NCI-H82 (cell line): ENCODE measurements at regions not wholly inside any gene's neighbourhood (a gene's known extent, or its start where the extent isn't known, plus 50 kb on each side); places are given as distances from the start of the nearest gene placed in this dataset.

Experiments used
- DNase-seq: peaks from one replicate; lab custom pipeline; 2025; lab: John Stamatoyannopoulos, UW

DNA sequence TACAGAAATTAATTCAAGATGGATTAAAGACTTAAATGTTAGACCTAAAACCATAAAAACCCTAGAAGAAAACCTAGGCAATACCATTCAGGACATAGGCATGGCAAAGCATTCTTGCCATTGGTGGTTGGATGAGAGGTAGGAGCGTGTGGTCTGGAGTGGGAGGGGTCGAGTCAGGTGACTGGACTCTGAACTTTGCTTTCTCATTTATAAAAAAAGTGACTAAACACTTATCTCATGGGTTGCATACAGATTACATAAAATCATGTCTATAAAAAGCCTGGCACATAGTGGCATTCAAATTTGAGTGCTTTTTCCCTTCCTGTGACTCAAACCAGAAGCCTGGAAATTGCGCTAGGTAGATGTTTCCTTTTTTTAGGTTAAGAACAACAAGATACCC is 159.7 kb upstream of the SHISA6 start:
- DNase-seq: no peak

DNA sequence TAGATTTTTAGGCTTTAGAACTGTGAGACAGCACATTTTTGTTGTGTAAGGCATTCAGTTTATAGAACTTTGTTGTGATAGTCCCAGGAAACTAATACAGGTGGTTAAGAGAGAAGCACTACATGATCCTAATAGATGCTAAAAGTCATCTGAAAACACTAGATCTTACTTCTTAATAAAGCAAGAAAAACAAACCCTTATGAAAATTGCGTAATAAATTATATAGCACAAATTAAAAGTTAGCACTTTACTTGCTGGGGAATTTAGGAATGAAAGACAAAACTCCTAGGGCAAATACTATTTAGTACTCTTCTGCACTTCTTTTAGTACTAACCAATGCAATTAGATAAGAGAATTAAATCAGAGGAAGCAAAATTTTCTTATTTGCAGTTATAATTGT is 163.3 kb upstream of the SHISA6 start:
- no peak for DNase-seq

DNA sequence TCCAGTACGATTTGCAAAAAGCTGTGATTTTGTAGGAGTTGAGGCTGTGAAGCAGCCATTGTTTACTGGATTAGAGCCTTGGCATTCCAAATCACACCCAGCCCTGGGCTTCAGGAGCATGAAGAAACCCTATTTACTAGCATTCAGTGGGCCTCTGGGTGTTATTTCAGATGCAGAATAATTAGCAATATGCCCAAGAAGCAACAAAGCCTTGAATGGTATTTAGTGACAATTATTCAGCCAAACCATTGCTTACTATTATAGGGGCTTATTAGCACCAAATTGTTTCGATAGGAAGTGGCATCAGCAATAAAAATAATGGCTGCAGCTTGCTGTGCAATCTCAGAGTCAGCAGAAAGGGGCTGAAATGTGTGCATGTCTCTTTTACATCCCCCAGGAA is 166.6 kb upstream of the SHISA6 start:
- DNase-seq: no peak

DNA sequence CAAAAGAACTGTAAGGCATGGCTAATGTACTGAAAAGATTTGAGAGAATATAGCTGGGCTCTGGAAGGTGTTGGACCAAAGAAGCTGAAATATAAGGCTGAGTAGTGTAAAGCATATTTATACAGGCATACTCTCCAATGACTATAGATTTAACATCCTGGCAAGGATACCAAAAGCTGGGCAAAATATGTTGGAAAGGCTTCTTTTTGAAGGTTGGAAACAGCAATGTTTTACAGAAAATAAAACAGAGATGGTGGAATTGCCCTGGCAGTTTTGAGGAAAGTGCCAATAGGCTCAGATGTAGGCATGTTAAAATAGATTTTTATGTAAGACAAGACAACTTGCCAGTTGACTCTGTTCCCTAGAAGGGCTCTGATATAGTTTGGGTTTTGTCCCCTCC is 184.1 kb upstream of the SHISA6 start:
- DNase-seq: no peak

DNA sequence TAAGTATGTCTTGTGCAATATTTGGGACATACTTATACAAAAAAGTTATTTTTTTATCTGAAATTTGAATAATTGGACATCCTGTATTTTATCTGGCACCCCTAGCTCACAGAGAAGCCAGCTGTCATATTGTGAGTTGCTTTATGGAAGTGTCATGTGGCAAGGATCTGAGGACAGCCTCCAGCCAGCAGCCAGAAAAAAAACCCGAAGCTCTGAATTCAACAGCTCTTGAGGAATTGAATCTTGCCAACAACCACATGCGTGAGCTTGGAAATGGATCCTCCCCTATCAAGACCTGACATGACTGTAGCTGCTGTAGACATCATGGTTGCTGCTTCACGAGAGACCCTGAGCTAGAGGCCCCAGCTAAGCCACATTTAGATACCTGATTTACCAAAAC is 187.2 kb upstream of the SHISA6 start:
- no peak for DNase-seq

DNA sequence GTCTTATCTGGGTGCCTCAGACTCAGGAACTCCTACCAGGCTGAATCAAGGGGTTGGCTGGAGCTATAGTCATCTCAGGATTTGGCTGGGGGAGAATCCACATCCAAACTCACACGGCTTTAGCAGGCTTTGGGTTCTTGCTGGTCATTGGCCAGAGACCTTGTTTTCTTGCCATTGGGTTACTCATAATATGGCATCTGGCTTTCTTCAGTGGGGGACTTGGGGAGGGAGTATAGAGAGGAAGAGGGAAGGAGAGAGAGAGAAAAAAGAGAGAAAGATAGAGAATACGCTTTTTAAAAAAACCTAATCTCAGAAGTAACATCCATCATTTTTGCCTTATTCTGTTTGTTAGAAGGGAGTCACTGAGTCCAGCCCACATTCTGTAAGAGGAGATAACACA is 191.5 kb upstream of the SHISA6 start:
- no peak for DNase-seq

DNA sequence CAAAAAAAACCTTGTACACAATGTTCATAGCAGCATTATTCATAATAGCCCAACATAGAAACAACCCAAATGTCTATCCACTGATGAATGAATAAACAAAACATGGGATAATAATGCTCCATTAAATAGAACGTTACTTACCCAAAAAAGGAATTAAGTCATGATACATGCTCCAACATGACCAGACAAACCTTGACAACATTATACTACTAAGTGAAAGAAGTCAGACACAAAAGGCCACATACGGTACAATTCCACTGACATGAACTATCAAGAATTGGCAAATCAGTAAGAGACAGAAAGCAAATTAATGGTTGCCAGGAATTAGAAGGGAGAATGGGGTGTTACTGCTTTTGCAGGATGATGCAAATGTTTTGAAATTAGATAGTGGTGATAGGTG is 193.8 kb upstream of the SHISA6 start:
- no peak for DNase-seq

DNA sequence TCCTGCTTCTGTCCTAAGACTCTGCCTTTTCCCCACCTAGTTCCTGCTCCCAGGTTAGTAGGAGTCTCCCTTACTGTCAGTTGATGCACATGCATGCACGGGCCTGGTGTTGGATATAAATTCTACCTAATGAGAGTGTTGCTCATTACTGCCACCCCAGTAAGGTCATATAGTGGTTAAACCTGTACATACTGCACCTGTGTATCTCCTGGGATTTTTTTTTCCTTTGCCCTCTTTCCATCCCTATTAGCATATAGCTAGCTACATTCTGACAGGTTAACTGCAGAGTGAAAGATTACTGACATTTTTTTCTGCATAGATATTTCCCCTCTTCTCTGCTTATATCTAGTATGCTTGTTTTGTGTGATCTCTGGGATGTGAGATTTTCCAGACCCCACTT is 201.5 kb upstream of the PIRT start:
- DNase-seq: no peak

DNA sequence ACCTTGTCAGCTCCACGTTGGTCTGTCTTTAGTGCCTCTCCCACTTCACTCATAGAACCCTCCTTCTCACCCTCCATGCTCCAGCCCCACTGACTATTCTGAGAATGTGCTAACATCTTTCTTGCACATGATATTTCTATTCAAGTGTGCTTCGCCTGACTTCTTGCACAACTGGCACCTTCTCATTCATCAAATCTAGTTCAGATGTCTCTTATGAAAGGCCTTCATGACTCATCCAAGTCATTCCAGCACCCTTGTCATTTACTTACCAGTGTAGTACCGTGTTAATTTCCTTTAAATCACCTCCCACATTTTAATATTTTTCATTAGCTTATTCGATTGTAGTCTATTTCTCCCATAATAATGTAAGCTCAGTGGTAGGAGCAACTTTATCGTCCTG is 197.8 kb upstream of the PIRT start:
- DNase-seq: no peak

DNA sequence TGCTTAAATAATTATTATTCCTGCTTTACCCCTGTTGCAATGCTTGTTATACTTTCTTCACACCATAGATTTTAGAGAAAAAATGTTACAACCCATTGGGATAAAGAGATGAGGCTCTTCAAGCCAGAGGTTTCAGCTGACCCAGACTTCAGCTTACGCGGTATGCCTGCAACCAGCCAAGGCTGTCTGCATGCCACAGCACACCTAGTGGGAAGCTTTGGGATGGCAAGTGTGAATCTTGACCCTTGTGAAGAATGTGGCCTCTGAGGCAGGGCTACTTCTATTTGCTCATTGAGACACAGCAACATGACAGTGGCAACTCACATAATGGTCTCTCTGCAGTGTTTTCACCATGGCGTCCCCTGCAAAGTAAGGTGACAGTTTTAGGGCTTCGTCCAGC is 193.9 kb upstream of the PIRT start:
- peak; percentile 14 for DNase-seq

DNA sequence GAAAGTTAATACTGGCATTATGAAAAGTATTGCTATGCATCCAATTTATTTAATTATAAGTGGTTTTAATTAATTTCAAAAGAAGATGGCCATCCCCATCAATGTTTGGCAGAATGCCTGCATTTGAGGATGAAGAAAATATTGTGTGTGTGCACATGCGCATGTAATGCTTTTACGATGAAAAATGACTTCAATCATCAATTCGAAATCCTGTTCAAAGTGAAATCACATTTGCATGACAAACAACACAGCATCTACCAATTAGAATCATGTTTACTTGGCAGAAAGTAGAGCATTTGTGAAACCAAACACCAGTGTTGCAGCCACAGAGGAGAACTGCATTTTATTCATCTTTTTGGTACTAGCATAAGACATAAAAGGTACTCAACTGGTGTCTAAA is 191.9 kb upstream of the PIRT start:
- DNase-seq: no peak

DNA sequence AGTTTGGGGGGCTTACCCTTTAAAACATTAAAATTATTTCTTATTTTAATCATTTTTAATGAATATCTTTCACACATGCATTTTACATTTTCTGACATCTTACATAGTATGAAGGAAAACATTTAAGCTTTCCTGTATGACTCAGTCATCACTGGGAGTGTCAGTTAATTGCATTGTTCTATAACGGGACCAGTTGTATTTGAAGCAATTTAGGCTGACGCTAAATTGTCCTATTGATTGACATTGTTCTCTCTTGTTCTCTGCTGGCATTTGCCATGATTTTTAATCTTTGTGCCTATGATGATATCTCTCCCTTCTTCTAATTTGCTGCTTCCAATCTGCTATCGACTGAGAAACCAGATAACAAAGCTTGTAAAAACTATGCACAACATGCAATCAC is 190.5 kb upstream of the PIRT start:
- DNase-seq: no peak

DNA sequence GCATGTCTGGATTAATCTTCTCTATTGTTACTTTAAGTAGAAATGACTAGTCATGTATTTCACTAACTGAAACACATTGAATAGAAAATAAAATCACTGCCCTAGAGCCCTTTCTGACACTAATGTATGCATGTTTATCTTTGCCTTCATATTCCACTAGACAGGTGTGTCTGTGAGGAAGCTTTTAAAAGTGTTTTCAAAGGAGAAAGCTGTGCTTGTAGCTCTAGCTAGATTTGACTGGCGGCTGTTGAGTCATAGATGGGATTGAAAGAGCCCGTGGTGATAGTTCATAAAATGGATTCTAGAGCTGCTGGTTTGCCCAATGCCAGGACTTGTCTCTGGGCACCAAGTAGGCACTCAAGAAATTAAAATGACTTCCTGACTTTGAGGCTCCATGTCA is 189.0 kb upstream of the PIRT start:
- DNase-seq: no peak

DNA sequence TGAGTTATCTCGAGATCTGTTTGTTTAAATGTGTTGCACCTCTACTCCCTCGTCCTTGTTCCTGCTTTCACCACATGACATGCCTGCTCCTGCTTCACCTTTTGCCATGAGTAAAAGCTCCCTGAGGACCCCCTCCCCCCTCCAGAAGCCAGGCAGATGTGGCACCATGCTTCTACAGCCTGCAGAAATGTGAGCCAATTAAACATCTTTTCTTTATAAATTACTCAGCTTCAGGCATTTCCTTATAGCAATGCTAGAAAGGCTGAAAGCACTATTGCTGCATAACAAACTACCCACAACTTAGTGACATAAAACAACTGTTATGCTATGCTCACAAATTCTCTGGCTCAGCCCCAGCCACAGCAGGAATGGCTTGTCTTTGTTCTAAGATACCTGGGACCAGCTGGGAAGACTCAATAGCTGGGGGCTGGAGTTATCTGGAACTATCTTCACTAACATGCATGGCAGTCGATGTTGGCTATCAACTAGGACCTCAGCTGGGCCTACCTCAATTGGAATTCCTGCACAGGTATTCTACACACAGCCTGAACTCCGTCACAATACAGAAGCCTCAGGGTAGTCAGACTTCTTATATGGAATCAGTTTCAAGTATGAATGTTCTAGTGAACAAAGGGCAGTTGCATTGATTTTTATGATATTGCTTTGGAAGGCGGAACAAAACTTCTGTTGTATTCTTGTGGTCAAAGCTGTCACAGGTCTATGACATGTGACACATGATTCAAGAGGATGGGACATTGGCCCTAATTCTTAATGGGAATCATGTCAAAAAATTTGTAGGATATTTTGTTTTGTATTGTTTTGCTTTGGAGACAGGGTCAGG is 186.0 kb upstream of the PIRT start:
- DNase-seq: no peak

DNA sequence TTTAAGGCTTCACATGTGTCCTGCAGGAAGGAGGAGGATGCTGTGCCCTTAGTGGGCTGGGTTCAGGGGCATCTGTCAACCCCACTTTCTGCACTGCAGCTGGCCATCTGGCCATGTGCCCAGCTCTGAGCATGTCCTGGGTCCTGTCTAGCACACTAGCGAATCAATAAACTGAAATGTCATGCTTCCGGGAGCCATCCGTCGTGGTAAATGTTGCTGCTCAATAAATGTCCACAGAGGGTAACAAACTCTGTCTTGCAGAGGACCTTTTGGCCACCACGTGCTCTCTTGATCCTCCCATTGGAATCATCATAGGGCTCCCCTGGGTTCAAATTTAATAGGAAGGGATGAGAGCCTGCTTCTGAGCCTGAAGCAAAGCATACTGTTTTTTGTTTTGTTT is 168.6 kb upstream of the PIRT start:
- no peak for DNase-seq

DNA sequence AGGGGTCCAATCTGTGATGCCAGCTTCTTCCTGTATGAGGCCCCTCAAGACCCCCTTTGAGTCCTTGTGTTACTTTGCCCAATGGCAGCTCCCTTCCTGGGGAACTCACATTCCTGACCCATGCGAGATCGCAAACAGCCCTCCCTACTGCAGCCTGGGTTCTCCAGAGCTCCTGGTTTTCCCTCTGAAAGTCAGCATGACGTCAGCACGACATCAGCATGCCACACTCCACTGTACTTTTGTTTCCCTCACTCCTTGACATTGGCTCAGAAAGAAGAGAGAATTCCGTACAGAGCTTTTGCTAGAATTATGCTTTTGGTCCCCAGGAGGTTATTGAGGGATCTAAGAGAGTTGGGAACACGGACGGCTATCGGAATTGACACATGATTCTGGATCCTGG is 168.1 kb upstream of the PIRT start:
- no peak for DNase-seq

DNA sequence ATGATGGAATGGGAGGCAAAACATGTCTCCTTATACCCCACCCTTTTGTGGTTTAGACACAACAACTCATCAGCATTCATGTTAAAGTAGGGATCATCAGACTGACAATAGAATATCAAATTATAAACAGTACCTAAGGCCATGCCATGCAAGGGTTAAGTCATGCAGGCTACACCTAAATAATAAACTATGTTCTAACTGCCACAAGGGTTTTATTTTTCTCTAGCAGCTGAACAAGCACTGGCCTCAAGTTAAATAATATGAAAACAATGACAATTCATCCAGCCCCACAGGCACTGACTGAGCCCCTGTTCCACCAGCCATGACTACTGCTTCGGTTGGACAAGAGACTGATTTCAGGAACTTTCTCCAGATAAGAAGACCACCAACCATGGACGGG is 164.5 kb upstream of the PIRT start:
- no peak for DNase-seq

DNA sequence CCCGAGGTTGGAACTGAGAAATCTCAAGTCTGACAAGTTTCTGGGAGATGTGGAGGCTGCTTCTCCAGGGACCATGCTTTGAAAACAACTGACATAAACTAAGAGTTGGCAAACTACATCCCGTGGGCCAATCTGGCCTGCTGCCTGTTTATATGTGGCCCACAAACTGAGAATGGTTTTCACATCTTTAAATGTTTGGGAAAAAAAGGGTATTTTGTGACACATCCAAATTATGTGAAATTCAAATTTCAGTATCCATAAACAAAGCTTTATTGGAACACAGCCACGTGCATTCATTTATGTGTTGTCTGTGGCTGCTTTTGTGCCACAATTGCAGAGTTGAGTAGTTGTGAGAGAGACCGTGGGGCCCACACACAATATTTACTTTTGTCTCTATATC is 163.8 kb upstream of the PIRT start:
- DNase-seq: no peak

DNA sequence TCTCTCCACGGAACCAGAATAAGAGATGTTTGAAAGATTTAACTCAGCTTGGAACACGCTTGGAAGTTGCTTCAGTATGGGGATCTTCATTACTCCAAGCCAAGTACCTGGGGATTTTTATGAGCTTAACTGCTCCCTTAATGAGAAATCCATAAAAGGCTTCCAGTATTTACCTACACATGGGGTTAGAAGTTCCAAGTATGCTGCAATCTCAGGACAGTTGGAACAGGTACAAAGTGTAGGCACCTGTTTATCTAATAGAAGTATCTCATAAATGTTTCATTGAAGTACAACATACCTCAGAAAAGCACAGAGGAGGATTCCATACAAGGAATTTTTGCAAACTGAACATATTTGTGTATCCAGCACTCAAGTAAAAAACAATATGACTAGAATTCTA is 161.6 kb upstream of the PIRT start:
- no peak for DNase-seq

DNA sequence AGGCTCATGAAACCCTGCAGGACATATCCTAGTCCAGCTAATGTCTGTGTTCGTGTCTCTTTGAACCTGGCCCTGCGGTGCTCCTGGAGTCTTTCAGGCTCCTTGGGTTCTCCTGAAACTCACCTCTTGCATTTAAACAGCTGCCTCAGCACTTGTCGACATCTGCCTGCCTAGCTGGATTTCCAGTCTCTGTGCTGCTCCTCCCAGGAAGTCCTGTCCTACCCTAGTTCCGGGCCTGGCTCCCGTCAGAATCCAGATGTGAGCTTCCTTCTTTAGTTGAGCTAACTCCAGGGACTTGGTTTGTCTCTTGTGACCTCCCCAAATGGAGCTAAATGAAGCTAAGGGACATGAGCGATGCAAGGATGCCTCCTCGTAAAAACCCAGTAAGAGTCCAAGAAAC is 155.2 kb upstream of the PIRT start:
- no peak for DNase-seq

DNA sequence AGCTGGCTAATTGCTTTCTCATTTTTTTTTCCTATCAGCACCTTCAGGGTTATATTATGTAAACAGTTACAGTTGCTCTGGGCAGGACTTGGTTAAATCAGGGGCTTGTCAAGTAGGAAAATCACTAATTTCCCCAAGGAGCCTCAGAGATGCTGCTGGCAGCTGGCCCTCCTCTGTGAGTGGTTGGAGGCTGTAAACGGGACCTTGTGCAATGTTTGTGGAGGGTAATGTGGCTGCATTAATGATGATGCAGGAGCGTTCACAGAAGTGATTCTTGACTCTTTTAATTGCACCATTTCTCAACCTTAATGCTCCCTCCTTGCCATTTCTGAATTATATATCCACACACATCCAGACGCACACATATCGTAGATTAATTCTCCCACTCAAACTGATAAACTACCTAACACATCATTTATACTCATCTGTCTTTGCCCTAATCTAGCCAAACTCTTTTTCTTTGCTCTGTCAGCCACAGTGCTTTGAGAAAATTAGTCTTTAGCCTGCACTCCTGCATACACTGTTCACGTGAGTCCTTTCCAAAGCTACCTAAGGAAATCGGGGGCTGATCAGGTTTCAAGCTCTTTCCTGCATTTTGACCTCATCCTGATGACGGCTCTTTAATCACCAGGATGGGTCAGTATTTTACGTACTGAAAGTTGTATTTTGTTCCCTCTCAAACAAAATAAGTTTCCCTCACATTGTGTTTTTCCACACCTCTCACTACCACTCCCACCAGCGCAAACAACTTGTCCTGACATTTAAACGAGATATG is 154.4 kb upstream of the PIRT start:
- DNase-seq: no peak

DNA sequence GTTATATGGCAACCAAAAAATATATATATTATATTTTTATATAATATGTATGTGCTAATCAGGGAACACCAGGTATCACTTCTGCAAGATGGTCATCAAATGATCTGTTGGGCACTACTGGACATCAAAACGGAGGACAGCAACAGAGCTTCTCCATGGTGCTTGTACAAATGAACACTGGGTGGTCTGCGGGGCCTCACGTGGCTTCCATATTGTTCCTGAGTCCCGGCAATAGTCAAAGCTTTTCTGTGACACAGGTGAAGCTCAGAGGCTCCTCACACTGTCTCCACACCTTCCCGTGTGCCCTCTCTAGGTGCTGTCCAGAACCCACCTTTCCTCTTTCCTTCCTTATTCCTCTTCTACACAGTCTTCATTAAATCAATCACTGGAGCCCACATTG is 149.9 kb upstream of the PIRT start:
- DNase-seq: no peak

DNA sequence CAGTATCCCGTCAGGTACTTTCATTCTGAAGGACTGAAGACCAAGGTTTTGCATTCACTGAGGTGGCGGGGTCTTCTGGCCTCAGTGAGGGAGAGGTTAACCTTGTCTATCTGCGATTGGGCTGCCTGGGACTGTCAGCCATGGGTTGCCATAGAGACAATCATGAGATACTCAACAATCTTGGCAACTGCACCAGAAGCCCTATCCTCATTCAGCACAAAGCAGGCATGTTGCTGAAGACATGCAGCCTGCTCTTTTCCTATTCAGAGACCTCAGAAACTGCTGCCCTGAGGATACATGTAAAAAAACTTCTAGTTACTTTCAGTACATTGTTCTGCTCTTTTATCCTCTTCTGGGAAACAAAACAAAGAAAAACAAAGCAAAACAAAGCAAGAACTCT is 146.3 kb upstream of the PIRT start:
- DNase-seq: no peak

DNA sequence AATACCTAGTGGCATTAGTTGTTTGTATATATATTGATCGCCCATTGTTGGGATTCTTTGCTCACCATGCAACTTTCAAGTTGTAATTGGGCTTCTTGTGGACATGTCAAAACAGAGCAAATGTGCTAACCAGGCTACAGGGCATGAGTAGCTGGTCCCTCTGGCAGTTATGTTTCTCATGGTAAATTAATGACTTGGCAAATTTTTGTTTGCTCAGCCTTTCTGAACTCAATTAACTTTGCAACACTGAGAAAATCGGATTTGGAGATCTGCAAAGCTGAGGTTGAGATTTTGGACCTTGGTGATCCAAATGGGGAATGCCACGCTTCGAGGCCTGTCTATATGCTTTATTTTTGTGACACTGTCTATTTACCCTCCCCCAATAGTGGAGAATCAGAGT is 138.5 kb upstream of the PIRT start:
- no peak for DNase-seq
